ENCODE measurements at regions not wholly inside any gene's neighbourhood (a gene's known extent, or its start where the extent isn't known, plus 50 kb on each side); places are given as distances from the start of the nearest gene placed in this dataset.

GRCh38 chr1:80427881-80428280 is 1372.9 kb upstream of the ADGRL2 start:
- BruUV-seq (replicated peaks) = no TSS peak
- Histone ChIP-seq H3K4me1 (no peaks in the 10 kb centered on the region), H3K36me3 (ENCODE audit: control insufficient read depth, insufficient read depth, low read length) (no peaks in the 10 kb centered on the region), H3K4me3 (ENCODE audit: low read depth, low read length) (no peak overlapping the region), H3K27me3 (replicated peaks; ENCODE audit: control insufficient read depth, insufficient read depth, low read length) (no peaks in the 10 kb centered on the region), H3K9me3 (no peaks in the 10 kb centered on the region)
- H3K36me3 Mint-ChIP-seq (ENCODE audit: insufficient read depth, unreplicated experiment) = no peaks in the 10 kb centered on the region
- CTCF ChIA-PET = no interaction called here
- H3K9me3 Mint-ChIP-seq (ENCODE audit: unreplicated experiment) = no peaks in the 10 kb centered on the region
- no peak for TF ChIP-seq CTCF (IDR thresholded peaks at IDR 0.05; ENCODE audit: insufficient read depth in 1 of 2, low read depth in 1 of 2, low read length in 1 of 2, severe bottlenecking in 1 of 2, unreplicated experiment in 1 of 2)
- no peaks in the 10 kb centered on the region for H3K4me1 Mint-ChIP-seq (ENCODE audit: low read depth, unreplicated experiment)
- intact Hi-C loops (cut with micrococcal nuclease; ENCODE audit: unreplicated experiment) = no loop called here
- POLR2A ChIA-PET = no interaction called here
- no peak overlapping the region for H3K27ac Mint-ChIP-seq (ENCODE audit: unreplicated experiment)
- H3K4me3 Mint-ChIP-seq (ENCODE audit: unreplicated experiment) = no peak overlapping the region
- H3K27me3 Mint-ChIP-seq (ENCODE audit: insufficient read depth, unreplicated experiment) = no peaks in the 10 kb centered on the region
- DNase-seq = no peak

- H3K27me3 Mint-ChIP-seq (ENCODE audit: insufficient read depth, unreplicated experiment) = no peaks in the 10 kb centered on the region
- ChIA-PET CTCF (no interaction called here), POLR2A (no interaction called here)
- H3K9me3 Mint-ChIP-seq (ENCODE audit: unreplicated experiment) = no peaks in the 10 kb centered on the region
- Histone ChIP-seq H3K4me1 (no peaks in the 10 kb centered on the region), H3K4me3 (ENCODE audit: low read depth, low read length) (no peak overlapping the region), H3K9me3 (no peaks in the 10 kb centered on the region), H3K36me3 (ENCODE audit: control insufficient read depth, insufficient read depth, low read length) (no peaks in the 10 kb centered on the region), H3K27me3 (replicated peaks; ENCODE audit: control insufficient read depth, insufficient read depth, low read length) (no peaks in the 10 kb centered on the region)
- no peak for DNase-seq
- H3K27ac Mint-ChIP-seq (ENCODE audit: unreplicated experiment) = no peak overlapping the region
- TF ChIP-seq CTCF (IDR thresholded peaks at IDR 0.05; ENCODE audit: insufficient read depth in 1 of 2, low read depth in 1 of 2, low read length in 1 of 2, severe bottlenecking in 1 of 2, unreplicated experiment in 1 of 2) = no peak
- no peaks in the 10 kb centered on the region for H3K36me3 Mint-ChIP-seq (ENCODE audit: insufficient read depth, unreplicated experiment)
- H3K4me1 Mint-ChIP-seq (ENCODE audit: low read depth, unreplicated experiment) = no peaks in the 10 kb centered on the region
- H3K4me3 Mint-ChIP-seq (ENCODE audit: unreplicated experiment) = no peak overlapping the region
- BruUV-seq (replicated peaks) = no TSS peak
- intact Hi-C loops (cut with micrococcal nuclease; ENCODE audit: unreplicated experiment) = no loop called here
Measured at GRCh38 chr1:80424249-80424648, 1376.5 kb upstream of the ADGRL2 start.

GRCh38 chr1:80418134-80418533 is 1382.6 kb upstream of the ADGRL2 start:
- no TSS peak for BruUV-seq (replicated peaks)
- H3K27ac Mint-ChIP-seq (ENCODE audit: unreplicated experiment) = no peak overlapping the region
- no peaks in the 10 kb centered on the region for H3K9me3 Mint-ChIP-seq (ENCODE audit: unreplicated experiment)
- H3K4me3 Mint-ChIP-seq (ENCODE audit: unreplicated experiment) = no peak overlapping the region
- intact Hi-C loops (cut with micrococcal nuclease; ENCODE audit: unreplicated experiment) = no loop called here
- H3K36me3 ChIP-seq (ENCODE audit: control insufficient read depth, insufficient read depth, low read length) = no peaks in the 10 kb centered on the region
- H3K4me3 ChIP-seq (ENCODE audit: low read depth, low read length) = no peak overlapping the region
- CTCF ChIA-PET = no interaction called here
- H3K36me3 Mint-ChIP-seq (ENCODE audit: insufficient read depth, unreplicated experiment) = no peaks in the 10 kb centered on the region
- no peak for DNase-seq
- H3K4me1 Mint-ChIP-seq (ENCODE audit: low read depth, unreplicated experiment) = no peaks in the 10 kb centered on the region
- no peaks in the 10 kb centered on the region for H3K27me3 ChIP-seq (replicated peaks; ENCODE audit: control insufficient read depth, insufficient read depth, low read length)
- POLR2A ChIA-PET = no interaction called here
- no peaks in the 10 kb centered on the region for H3K27me3 Mint-ChIP-seq (ENCODE audit: insufficient read depth, unreplicated experiment)
- no peaks in the 10 kb centered on the region for H3K4me1 ChIP-seq
- no peaks in the 10 kb centered on the region for H3K9me3 ChIP-seq
- no peak for TF ChIP-seq CTCF (IDR thresholded peaks at IDR 0.05; ENCODE audit: insufficient read depth in 1 of 2, low read depth in 1 of 2, low read length in 1 of 2, severe bottlenecking in 1 of 2, unreplicated experiment in 1 of 2)

Measured in Caco-2 (cell line).